ENCODE measurements at regions not wholly inside any gene's neighbourhood (a gene's known extent, or its start where the extent isn't known, plus 50 kb on each side); places are given as distances from the start of the nearest gene placed in this dataset.

DNA sequence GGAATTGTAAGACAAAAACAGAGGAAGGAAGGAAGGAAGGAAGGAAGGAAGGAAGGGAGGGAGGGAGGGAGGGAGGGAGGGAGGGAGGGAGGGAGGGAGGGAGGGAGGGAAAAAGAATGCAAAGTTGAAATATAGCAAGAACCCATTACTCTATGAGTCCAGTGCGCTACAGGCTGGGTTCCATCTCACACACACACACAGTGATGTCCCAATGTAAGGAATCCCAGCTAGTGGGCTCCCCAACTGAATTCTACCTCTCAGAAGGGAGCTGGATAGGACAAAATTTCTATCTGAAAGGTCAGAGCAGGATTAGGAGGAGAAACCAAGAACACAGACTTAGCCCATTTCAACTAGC, 173.4 kb downstream of the DAD1 start:
- TF ChIP-seq, protein P1, sequence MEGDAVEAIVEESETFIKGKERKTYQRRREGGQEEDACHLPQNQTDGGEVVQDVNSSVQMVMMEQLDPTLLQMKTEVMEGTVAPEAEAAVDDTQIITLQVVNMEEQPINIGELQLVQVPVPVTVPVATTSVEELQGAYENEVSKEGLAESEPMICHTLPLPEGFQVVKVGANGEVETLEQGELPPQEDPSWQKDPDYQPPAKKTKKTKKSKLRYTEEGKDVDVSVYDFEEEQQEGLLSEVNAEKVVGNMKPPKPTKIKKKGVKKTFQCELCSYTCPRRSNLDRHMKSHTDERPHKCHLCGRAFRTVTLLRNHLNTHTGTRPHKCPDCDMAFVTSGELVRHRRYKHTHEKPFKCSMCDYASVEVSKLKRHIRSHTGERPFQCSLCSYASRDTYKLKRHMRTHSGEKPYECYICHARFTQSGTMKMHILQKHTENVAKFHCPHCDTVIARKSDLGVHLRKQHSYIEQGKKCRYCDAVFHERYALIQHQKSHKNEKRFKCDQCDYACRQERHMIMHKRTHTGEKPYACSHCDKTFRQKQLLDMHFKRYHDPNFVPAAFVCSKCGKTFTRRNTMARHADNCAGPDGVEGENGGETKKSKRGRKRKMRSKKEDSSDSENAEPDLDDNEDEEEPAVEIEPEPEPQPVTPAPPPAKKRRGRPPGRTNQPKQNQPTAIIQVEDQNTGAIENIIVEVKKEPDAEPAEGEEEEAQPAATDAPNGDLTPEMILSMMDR (IDR thresholded peaks at IDR 0.05), result no peak
- no peak for TF ChIP-seq POLR2AphosphoS5 (IDR thresholded peaks at IDR 0.05; ENCODE audit: low read depth, low read length)
